ENCODE measurements at regions not wholly inside any gene's neighbourhood (a gene's known extent, or its start where the extent isn't known, plus 50 kb on each side); places are given as distances from the start of the nearest gene placed in this dataset.

DNA sequence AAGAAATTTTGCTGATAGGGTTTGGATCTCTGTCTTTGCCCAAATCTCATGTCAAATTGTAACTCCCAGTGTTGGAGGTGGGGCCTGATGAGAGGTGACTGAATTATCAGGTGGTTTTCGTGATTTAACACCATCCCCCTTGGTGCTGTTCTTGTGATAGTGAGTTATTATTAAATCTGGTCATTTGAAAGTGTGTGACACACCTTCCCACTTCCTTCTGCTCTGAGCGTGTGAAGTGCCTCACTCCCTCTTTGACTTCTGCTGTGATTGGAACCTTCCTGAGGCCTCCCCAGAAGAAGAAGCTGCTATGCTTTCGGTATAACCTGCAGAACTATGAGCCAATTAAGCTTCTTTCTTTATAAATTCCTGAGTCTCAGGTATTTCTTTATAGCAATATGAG is 632.0 kb downstream of the SLITRK5 start:
- no peak for DNase-seq
- intact Hi-C loops (cut with DNase I), result no loop called here
- Histone ChIP-seq H3K4me1 (no peaks in the 10 kb centered on the region), H3K36me3 (no peaks in the 10 kb centered on the region), H3K4me3 (no peak overlapping the region), H3K27ac (no peak overlapping the region), H3K9me3 (no peaks in the 10 kb centered on the region), H3K27me3 (no peaks in the 10 kb centered on the region)
- TF ChIP-seq EP300 (IDR thresholded peaks at IDR 0.05), result no peak
- TF ChIP-seq, protein P1, sequence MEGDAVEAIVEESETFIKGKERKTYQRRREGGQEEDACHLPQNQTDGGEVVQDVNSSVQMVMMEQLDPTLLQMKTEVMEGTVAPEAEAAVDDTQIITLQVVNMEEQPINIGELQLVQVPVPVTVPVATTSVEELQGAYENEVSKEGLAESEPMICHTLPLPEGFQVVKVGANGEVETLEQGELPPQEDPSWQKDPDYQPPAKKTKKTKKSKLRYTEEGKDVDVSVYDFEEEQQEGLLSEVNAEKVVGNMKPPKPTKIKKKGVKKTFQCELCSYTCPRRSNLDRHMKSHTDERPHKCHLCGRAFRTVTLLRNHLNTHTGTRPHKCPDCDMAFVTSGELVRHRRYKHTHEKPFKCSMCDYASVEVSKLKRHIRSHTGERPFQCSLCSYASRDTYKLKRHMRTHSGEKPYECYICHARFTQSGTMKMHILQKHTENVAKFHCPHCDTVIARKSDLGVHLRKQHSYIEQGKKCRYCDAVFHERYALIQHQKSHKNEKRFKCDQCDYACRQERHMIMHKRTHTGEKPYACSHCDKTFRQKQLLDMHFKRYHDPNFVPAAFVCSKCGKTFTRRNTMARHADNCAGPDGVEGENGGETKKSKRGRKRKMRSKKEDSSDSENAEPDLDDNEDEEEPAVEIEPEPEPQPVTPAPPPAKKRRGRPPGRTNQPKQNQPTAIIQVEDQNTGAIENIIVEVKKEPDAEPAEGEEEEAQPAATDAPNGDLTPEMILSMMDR (IDR thresholded peaks at IDR 0.05), result no peak
- no peak for TF ChIP-seq POLR2AphosphoS5 (IDR thresholded peaks at IDR 0.05)
- TF ChIP-seq POLR2A (IDR thresholded peaks at IDR 0.05), result no peak
- 56 to 63% methylated on average over 3 of the region's 3 CpGs for WGBS, 2 donors

DNA sequence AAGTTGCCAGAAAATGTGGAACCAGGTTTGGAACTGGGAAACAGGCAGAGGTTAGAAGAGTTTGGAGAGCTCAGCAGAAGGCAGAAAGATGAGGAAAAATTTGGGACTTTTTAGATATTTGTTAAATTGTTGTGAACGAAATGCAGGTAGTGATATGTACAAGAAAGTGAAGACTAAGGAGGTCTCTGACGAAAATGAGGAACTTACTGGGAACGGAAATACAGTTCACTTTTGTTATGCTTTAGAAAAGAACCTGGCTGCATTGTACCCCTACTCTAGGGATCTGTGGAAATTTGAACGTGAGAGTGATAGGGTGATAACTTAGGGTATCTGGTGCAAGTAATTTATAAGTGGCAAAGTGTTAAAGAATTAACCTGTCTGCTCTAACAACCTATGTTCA is 632.4 kb downstream of the SLITRK5 start:
- Histone ChIP-seq H3K27me3 (no peaks in the 10 kb centered on the region), H3K36me3 (no peaks in the 10 kb centered on the region), H3K4me1 (no peaks in the 10 kb centered on the region), H3K4me3 (no peak overlapping the region), H3K9me3 (no peaks in the 10 kb centered on the region), H3K27ac (no peak overlapping the region)
- intact Hi-C loops (cut with DNase I), result no loop called here
- WGBS, 2 donors, result 44 to 72% methylated on average over 4 of the region's 4 CpGs
- DNase-seq, result no peak
- TF ChIP-seq POLR2AphosphoS5 (IDR thresholded peaks at IDR 0.05) (no peak), EP300 (IDR thresholded peaks at IDR 0.05) (no peak), POLR2A (IDR thresholded peaks at IDR 0.05) (no peak)
- TF ChIP-seq, protein P1 (IDR thresholded peaks at IDR 0.05), result no peak

DNA sequence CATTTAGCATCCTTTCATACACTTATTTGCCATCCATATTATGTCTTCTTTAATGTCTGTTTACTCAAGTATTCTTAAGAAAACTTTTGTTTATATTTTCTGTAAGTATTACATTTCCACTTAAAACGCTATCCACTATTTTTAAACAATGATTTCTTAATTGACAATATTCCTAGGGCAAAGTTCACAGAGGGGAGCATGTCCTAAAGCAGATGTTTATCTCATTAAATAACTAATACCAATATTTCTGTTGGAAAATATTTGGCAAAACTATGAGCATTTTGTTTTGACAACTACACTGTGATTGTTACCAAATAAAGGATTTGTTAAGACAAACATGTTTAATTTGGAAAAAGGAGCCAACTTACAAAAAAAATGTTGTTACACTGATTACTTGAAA is 643.3 kb downstream of the SLITRK5 start:
- TF ChIP-seq EP300 (IDR thresholded peaks at IDR 0.05), result no peak
- TF ChIP-seq, protein P1 (IDR thresholded peaks at IDR 0.05), result no peak
- TF ChIP-seq POLR2A (IDR thresholded peaks at IDR 0.05), result no peak
- TF ChIP-seq POLR2AphosphoS5 (IDR thresholded peaks at IDR 0.05), result no peak
- Histone ChIP-seq H3K36me3 (no peaks in the 10 kb centered on the region), H3K27ac (no peak overlapping the region), H3K4me3 (no peak overlapping the region), H3K9me3 (no peaks in the 10 kb centered on the region), H3K27me3 (no peaks in the 10 kb centered on the region), H3K4me1 (no peaks in the 10 kb centered on the region)
- 62 to 66% methylated on average over 1 of the region's 1 CpG for WGBS, 2 donors
- no peak for DNase-seq
- intact Hi-C loops (cut with DNase I), result no loop called here

DNA sequence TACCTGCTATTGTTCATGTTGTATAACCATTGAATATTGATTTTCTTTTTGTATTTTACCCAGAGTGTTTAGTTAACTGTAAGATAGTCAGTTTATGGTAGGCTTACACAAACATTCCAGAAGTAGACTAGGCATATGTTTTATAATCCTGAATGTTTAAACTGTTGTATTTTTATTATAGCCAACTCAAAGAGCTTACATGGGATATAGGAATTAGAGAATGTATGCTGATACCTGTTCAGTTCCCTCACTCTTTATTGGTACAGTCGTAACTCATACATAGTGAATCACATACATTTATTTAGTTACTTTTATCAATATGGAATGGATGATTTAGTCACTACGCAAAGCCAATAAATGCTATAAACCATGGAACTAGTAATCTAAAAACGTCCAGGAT is 657.9 kb downstream of the SLITRK5 start:
- Histone ChIP-seq H3K27me3 (no peaks in the 10 kb centered on the region), H3K4me3 (no peak overlapping the region), H3K4me1 (no peaks in the 10 kb centered on the region), H3K9me3 (no peaks in the 10 kb centered on the region), H3K36me3 (no peaks in the 10 kb centered on the region), H3K27ac (no peak overlapping the region)
- no peak for DNase-seq
- intact Hi-C loops (cut with DNase I), result no loop called here
- WGBS, 2 donors, result 26 to 54% methylated on average over 3 of the region's 3 CpGs
- TF ChIP-seq POLR2A (IDR thresholded peaks at IDR 0.05), result no peak
- TF ChIP-seq, protein P1 (IDR thresholded peaks at IDR 0.05), result no peak
- TF ChIP-seq EP300 (IDR thresholded peaks at IDR 0.05), result no peak
- TF ChIP-seq POLR2AphosphoS5 (IDR thresholded peaks at IDR 0.05), result no peak

DNA sequence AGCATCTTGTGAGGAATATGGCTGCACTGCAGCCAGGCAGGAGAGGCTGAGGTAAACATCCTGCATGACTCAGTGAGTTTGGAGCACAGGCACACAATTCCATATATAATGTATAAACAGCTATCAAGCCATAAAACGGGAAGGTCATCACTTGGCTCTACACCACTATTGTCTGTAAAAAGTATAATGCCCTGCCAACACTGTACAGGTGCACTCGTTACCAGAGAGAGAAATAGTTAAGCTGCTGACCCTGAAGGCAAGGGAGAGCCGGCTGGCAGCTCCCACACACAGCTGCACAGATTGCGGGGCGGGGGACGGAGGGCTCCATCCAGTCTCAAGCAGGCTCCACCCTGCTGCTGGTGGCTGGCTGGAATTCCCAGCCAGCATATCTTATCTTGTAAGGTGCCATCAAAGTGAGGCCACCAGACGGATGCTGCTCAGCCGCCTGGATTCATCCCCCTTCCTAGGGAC is 668.1 kb downstream of the SLITRK5 start:
- DNase-seq, result no peak
- no peaks in the 10 kb centered on the region for H3K27me3 ChIP-seq
- H3K9me3 ChIP-seq, result no peaks in the 10 kb centered on the region
- no peak overlapping the region for H3K4me3 ChIP-seq
- WGBS, 2 donors, result 29 to 71% methylated on average over 8 of the region's 8 CpGs
- H3K36me3 ChIP-seq, result no peaks in the 10 kb centered on the region
- H3K4me1 ChIP-seq, result no peaks in the 10 kb centered on the region
- TF ChIP-seq EP300 (IDR thresholded peaks at IDR 0.05), result no peak
- TF ChIP-seq, protein P1 (IDR thresholded peaks at IDR 0.05), result no peak
- no peak for TF ChIP-seq POLR2AphosphoS5 (IDR thresholded peaks at IDR 0.05)
- no peak for TF ChIP-seq POLR2A (IDR thresholded peaks at IDR 0.05)
- intact Hi-C loops (cut with DNase I), result no loop called here
- H3K27ac ChIP-seq, result no peak overlapping the region

Measured in sigmoid colon (tissue), 6 donors.